ENCODE measurements at regions not wholly inside any gene's neighbourhood (a gene's known extent, or its start where the extent isn't known, plus 50 kb on each side); places are given as distances from the start of the nearest gene placed in this dataset.

DNA sequence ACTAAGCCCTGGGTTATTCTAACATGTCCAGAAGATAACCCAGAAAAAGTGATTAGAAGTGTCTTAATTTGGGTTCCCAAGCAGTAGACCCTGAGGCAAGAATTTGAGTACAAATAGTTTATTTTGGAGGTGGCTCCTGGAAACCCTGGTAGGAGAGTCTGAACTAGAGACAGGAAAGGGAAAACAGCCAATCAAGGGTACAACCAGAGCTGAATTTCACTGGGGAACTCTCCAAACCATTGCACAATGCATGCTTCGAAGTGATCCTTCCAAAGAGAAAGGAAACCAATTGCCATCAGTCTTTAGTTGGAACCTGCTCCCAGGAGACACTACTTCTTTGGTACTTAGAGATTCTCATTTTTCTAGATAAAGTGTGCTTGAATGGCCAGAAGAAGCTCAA lies 361.5 kb downstream of the MBD2 start:
- H3K4me3 ChIP-seq (ENCODE audit: low read depth, low read length): no peak overlapping the region
- peaks cover 73% of the 10 kb centered on the region for H3K27me3 ChIP-seq (ENCODE audit: insufficient read depth, low read depth, severe bottlenecking)
- no peaks in the 10 kb centered on the region for H3K36me3 ChIP-seq
- peaks cover 4% of the 10 kb centered on the region for H3K9me3 ChIP-seq (ENCODE audit: severe bottlenecking)
- no peak for DNase-seq
- TF ChIP-seq CTCF (IDR thresholded peaks at IDR 0.05; ENCODE audit: low read depth, low read length): no peak
- H3K27ac ChIP-seq: no peak overlapping the region

DNA sequence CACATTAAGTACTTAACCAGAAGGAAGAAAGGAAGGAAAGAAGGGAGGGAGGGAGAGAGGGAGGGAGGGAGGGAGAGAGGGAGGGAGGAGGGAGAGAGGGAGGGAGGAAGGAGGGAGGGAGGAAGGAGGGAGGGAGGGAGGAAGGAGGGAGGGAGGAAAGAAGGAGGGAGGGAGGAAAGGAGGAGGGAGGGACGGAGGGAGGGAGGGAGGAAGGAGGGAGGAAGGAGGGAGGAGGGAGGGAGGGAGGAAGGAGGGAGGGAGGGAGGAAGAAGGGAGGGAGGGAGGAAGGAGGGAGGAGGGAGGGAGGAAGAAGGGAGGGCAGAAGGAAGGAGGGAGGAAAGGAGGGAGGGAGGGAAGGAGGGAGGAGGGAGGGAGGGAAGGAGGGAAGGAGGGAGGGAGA lies 363.3 kb downstream of the MBD2 start:
- no peak overlapping the region for H3K27ac ChIP-seq
- no peak for TF ChIP-seq CTCF (IDR thresholded peaks at IDR 0.05; ENCODE audit: low read depth, low read length)
- peaks cover 77% of the 10 kb centered on the region for H3K27me3 ChIP-seq (ENCODE audit: insufficient read depth, low read depth, severe bottlenecking)
- H3K4me3 ChIP-seq (ENCODE audit: low read depth, low read length): no peak overlapping the region
- peaks cover 4% of the 10 kb centered on the region for H3K9me3 ChIP-seq (ENCODE audit: severe bottlenecking)
- DNase-seq: no peak
- no peaks in the 10 kb centered on the region for H3K36me3 ChIP-seq

DNA sequence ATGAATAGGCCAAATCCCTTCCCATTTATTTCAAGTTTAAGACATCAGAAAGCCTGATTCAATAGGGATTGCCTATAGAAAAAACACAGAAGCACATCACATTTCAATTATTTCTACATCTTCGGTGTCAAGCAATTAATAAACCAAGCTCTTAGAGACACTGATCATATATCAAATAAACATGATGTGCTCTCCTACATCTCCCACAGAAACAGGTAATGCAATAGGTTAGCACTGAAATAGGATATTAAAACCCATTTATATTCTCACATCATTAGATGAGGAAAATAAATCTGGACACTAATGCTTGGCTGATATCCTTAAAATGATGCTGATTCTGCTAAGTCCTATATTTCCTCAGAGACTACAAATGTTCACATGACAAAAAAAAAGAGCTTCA lies 364.7 kb downstream of the MBD2 start:
- DNase-seq: no peak
- no peak overlapping the region for H3K4me3 ChIP-seq (ENCODE audit: low read depth, low read length)
- no peak for TF ChIP-seq CTCF (IDR thresholded peaks at IDR 0.05; ENCODE audit: low read depth, low read length)

GRCh38 chr18:53850902-53851301 lies 373.6 kb downstream of the MBD2 start:
- no peak for TF ChIP-seq CTCF (IDR thresholded peaks at IDR 0.05; ENCODE audit: low read depth, low read length)
- Histone ChIP-seq H3K27me3 (ENCODE audit: insufficient read depth, low read depth, severe bottlenecking) (peaks cover 27% of the 10 kb centered on the region), H3K27ac (no peak overlapping the region), H3K9me3 (ENCODE audit: severe bottlenecking) (no peaks in the 10 kb centered on the region), H3K36me3 (no peaks in the 10 kb centered on the region), H3K4me3 (ENCODE audit: low read depth, low read length) (no peak overlapping the region)
- no peak for DNase-seq

More for the DNA sequence above, 364.7 kb downstream of the MBD2 start:
- Histone ChIP-seq H3K27me3 (ENCODE audit: insufficient read depth, low read depth, severe bottlenecking) (peaks cover 77% of the 10 kb centered on the region), H3K27ac (no peak overlapping the region), H3K9me3 (ENCODE audit: severe bottlenecking) (peaks cover 4% of the 10 kb centered on the region), H3K36me3 (no peaks in the 10 kb centered on the region)

DNA sequence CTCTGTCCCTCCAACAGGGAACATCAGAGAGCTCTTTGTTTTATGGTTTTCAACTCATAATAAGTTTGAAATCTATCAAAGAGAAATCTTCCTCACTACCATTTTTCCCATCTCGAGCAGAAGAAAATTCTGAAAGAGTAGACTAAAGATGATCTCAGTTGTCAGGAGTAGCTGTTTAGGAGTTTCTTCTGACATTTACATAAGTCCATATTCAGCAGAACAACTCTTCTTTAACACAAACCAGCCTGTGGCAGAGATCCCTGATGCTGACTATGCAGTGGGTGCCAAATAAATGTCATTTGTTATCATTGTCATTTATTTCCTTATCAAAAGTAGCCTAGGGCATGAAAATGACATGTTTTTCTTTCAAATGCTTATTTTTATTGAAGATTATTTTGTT lies 380.7 kb downstream of the MBD2 start:
- H3K9me3 ChIP-seq (ENCODE audit: severe bottlenecking): no peaks in the 10 kb centered on the region
- peaks cover 58% of the 10 kb centered on the region for H3K27me3 ChIP-seq (ENCODE audit: insufficient read depth, low read depth, severe bottlenecking)
- no peak for DNase-seq
- H3K27ac ChIP-seq: no peak overlapping the region
- H3K36me3 ChIP-seq: no peaks in the 10 kb centered on the region
- TF ChIP-seq CTCF (IDR thresholded peaks at IDR 0.05; ENCODE audit: low read depth, low read length): no peak
- H3K4me3 ChIP-seq (ENCODE audit: low read depth, low read length): no peak overlapping the region

GRCh38 chr18:53843113-53843760 lies 381.2 kb downstream of the MBD2 start:
- Histone ChIP-seq H3K9me3 (ENCODE audit: severe bottlenecking) (no peaks in the 10 kb centered on the region), H3K27ac (no peak overlapping the region), H3K27me3 (ENCODE audit: insufficient read depth, low read depth, severe bottlenecking) (peaks cover 62% of the 10 kb centered on the region), H3K4me3 (ENCODE audit: low read depth, low read length) (no peak overlapping the region), H3K36me3 (no peaks in the 10 kb centered on the region)
- DNase-seq: no peak
- no peak for TF ChIP-seq CTCF (IDR thresholded peaks at IDR 0.05; ENCODE audit: low read depth, low read length)

All from WERI-Rb-1 (cell line).